GM06990 (cell line): ENCODE measurements at regions not wholly inside any gene's neighbourhood (a gene's known extent, or its start where the extent isn't known, plus 50 kb on each side); places are given as distances from the start of the nearest gene placed in this dataset.

Experiments
- DNase-seq: peaks from one replicate; pipeline ENCODE4 v3.0.0-alpha.2; 2011; ENCODE audit not compliant: insufficient read length; ENCODE audit errors: extremely low read depth
- H3K27me3 ChIP-seq: replicated peaks from 2 replicates; pipeline ENCODE4 v1.6.0; 2011; ENCODE audit warnings: low read length; ENCODE audit not compliant: control insufficient read depth, insufficient read depth
- H3K36me3 ChIP-seq: 2 replicates; pipeline ENCODE4 v1.5.1; 2011; ENCODE audit warnings: low read length; ENCODE audit not compliant: control insufficient read depth, insufficient read depth
- H3K4me3 ChIP-seq: replicated peaks from 2 replicates; pipeline ENCODE4 v1.5.1; 2011; ENCODE audit warnings: low read depth, mild to moderate bottlenecking, control low read depth, low read length
- CTCF ChIP-seq: IDR thresholded peaks from 2 replicates; pipeline ENCODE4 v1.5.1; 2011; ENCODE audit warnings: low read length, control low read depth, mild to moderate bottlenecking, inconsistent platforms; ENCODE audit not compliant: insufficient read depth, poor library complexity, severe bottlenecking

DNA sequence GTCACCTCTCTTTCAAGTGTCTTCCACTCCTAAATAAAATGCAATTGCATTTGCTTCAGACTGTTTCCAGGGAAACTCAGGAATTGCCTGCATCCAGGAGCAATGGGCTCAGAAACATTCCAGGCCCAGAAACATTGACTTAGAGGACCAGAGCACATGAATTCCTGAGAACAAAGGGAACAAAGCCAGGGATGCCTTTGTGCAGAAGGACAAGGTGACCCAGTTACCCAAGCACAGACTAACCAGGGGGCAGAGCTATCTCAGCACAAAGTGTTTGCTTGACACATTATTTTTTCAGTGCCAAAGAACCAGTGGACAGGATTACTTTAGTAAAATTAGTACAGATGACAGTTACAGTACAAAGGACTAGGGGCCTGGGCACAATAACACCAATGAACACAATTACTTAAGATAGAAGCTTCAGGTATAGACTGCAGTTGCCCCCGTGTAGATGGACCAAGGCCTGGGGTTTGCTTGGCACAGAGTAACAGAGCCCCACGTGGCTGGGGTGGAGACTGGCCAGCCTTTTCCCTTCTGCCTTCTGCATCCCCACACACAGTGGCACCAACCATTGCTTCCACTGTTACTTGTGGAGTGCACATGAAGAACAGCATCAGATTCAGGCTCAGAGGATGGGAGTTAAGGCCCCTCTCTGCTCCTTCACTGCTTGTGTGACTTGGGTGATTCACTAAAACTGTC, 500.8 kb downstream of the INSC start:
- Histone ChIP-seq H3K36me3 (no peaks in the 10 kb centered on the region), H3K27me3 (no peaks in the 10 kb centered on the region), H3K4me3 (no peak overlapping the region)
- no peak for DNase-seq
- TF ChIP-seq CTCF = no peak

- no peak for TF ChIP-seq CTCF
- Histone ChIP-seq H3K36me3 (no peaks in the 10 kb centered on the region), H3K4me3 (no peak overlapping the region), H3K27me3 (no peaks in the 10 kb centered on the region; the same call in 1 of the 2 replicates)
- no peak for DNase-seq
These were observed 501.7 kb downstream of the INSC start for GRCh38 chr11:15616130-15617105.

DNA sequence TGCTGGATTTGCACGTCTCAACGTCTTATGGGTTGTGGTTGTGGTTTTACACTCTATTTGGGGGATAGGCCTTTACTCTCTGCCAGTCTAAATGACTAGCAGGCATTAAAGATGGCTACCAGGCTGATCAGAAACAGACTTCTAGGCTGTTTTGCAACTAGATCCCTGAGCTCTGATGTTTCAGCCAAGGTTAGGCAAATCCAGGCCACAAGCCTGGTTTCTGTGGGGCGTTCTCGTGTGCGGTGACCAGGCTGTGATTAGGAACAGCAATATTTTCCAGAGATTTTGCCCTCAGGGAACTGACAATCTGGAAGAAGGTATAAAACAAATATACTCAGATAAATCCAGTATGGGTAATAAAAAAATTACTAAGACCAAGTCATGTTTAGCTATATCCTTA, 502.4 kb downstream of the INSC start:
- no peak overlapping the region for H3K4me3 ChIP-seq
- H3K36me3 ChIP-seq = no peaks in the 10 kb centered on the region
- TF ChIP-seq CTCF = no peak
- DNase-seq = no peak
- H3K27me3 ChIP-seq = no peaks in the 10 kb centered on the region; the same call in 1 of the 2 replicates

- no peak for TF ChIP-seq CTCF
- Histone ChIP-seq H3K36me3 (no peaks in the 10 kb centered on the region), H3K27me3 (no peaks in the 10 kb centered on the region; the same call in 1 of the 2 replicates), H3K4me3 (no peak overlapping the region)
- DNase-seq = no peak
These were observed 503.9 kb downstream of the INSC start for GRCh38 chr11:15618583-15619032.

DNA sequence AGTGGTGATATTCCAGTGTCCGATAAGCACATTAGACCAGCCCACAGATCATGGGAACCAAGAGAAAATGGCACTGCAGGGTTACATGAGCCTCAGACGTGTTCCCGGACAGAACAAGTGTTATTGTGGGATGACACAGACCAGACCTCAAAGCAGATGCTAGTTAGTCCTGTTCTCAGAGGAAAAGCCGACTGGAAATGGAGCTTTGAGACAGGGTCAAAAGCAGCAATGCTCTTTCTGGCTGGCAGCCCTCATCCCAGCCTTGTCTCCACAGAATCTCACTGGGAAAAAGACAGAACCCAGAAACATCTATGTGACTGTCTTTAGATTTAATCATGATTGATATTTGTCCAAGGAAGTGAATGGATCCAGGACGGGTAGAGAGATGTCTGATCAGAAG, 506.8 kb downstream of the INSC start:
- Histone ChIP-seq H3K27me3 (no peaks in the 10 kb centered on the region; the same call in 1 of the 2 replicates), H3K4me3 (no peak overlapping the region), H3K36me3 (no peaks in the 10 kb centered on the region)
- no peak for DNase-seq
- no peak for TF ChIP-seq CTCF
